ENCODE measurements at regions not wholly inside any gene's neighbourhood (a gene's known extent, or its start where the extent isn't known, plus 50 kb on each side); places are given as distances from the start of the nearest gene placed in this dataset.

GRCh38 chr20:19078448-19079373 lies 133.7 kb upstream of the SLC24A3 start:
- TF ChIP-seq CTCF (conservative IDR thresholded peaks at IDR 0.05 in 1 of 2, IDR thresholded peaks at IDR 0.05 in 1 of 2; ENCODE audit: low read depth in 1 of 2, low read length in 2 of 2) (no peak), EZH2 (IDR thresholded peaks at IDR 0.05; ENCODE audit: low read length, missing control alignments) (no peak)
